HepG2 (cell line): ENCODE measurements at regions not wholly inside any gene's neighbourhood (a gene's known extent, or its start where the extent isn't known, plus 50 kb on each side); places are given as distances from the start of the nearest gene placed in this dataset.
A peak's percentile ranks its signal among the peaks of the same experiment; 100 is the strongest.

Source experiments
- ATAC-seq: fragments of 200-7000 bp; cut with Tn5 transposase; 3 replicates; pipeline ENCODE4 v1.9.1; 2020; ENCODE audit warnings: mild to moderate bottlenecking, moderate library complexity
- BruUV-seq: library from RNA; stranded (reverse); fragments of 400-500 nt; replicated peaks from 2 replicates; lab custom pipeline; 2021; lab: Mats Ljungman, UMichigan
- CTCF ChIA-PET: fragments of 300-600 bp; formaldehyde crosslinking; extraction: SDS; loops from one replicate; lab custom pipeline; 2021; ENCODE audit warnings: low total read pairs, inconsistent platforms, low intra/inter-chr PET ratio; lab: Yijun Ruan, JAX
- POLR2A ChIA-PET: fragments of 350-600 bp; sonication (Branson Sonifier 250); formaldehyde crosslinking; loops from one replicate; lab custom pipeline; 2020; ENCODE audit warnings: antibody characterized with exemption, inconsistent platforms; lab: Yijun Ruan, JAX
- DNase-seq: peaks from one replicate; pipeline ENCODE4 v3.0.0-alpha.2; 2015; ENCODE audit warnings: low spot score
- FAIRE-seq: peaks from 3 replicates; lab custom pipeline; 2011; peaks lifted over from hg19 to GRCh38; lab: Jason Lieb, UNC
- H2AFZ ChIP-seq: one replicate; pipeline ENCODE4 v1.6.1; 2011; ENCODE audit warnings: low read length, inconsistent platforms
- H3K27ac ChIP-seq: fragments of 300-600 bp; 3 replicates; pipeline ENCODE4 v1.8.0; 2011; ENCODE audit warnings: mixed run types, mild to moderate bottlenecking, mixed read lengths, low read length, inconsistent platforms; ENCODE audit not compliant: insufficient read depth; ENCODE audit errors: extremely low read length
- H3K27me3 ChIP-seq, 2 experiments: fragments of 200-600 bp in 1 of 2; 2 replicates in 1 of 2; 3 replicates in 1 of 2; pipeline versions ENCODE4 v1.6.0 to v1.8.0; 2011; ENCODE audit warnings: low read length in 2 of 2, mild to moderate bottlenecking in 2 of 2, moderate library complexity in 2 of 2, inconsistent platforms in 1 of 2; ENCODE audit not compliant: insufficient read depth in 2 of 2, control insufficient read depth in 1 of 2
- H3K36me3 ChIP-seq, 2 experiments: fragments of 200-600 bp in 1 of 2; replicated peaks in 1 of 2; 2 replicates in 1 of 2; 3 replicates in 1 of 2; pipeline versions ENCODE4 v1.5.1 to v1.8.0; 2011; ENCODE audit warnings: low read length in 2 of 2, inconsistent platforms in 1 of 2; ENCODE audit not compliant: insufficient read depth in 2 of 2, control insufficient read depth in 1 of 2
- H3K4me1 ChIP-seq: 2 replicates; pipeline ENCODE4 v1.5.1; 2012; ENCODE audit warnings: low read length, inconsistent platforms; ENCODE audit not compliant: insufficient read depth
- H3K4me2 ChIP-seq: 2 replicates; pipeline ENCODE4 v1.6.0; 2011; ENCODE audit warnings: low read depth, low read length, inconsistent platforms
- H3K4me3 ChIP-seq, 3 experiments: fragments of 200-600 bp in 1 of 3; sonication (generic), shearing (Covaris generic) in 1 of 3; replicated peaks in 1 of 3; 2 replicates each; pipeline ENCODE4 v1.5.1; 2011 to 2016; ENCODE audit warnings: low read length in 3 of 3, inconsistent platforms in 2 of 3, low read depth in 2 of 3, mild to moderate bottlenecking in 2 of 3, control low read depth in 1 of 3, mixed read lengths in 1 of 3; ENCODE audit not compliant: insufficient read depth in 1 of 3
- H3K79me2 ChIP-seq: one replicate; pipeline ENCODE4 v1.6.1; 2011; ENCODE audit warnings: low read length, inconsistent platforms; ENCODE audit not compliant: insufficient read depth
- H3K9ac ChIP-seq: 2 replicates; pipeline ENCODE4 v1.6.0; 2011; ENCODE audit warnings: mild to moderate bottlenecking, low read depth, low read length, inconsistent platforms; ENCODE audit not compliant: insufficient read depth
- H3K9me3 ChIP-seq: 2 replicates; pipeline ENCODE4 v1.5.1; 2012; ENCODE audit warnings: mild to moderate bottlenecking, low read length
- H4K20me1 ChIP-seq: 2 replicates; pipeline ENCODE4 v1.6.0; 2011; ENCODE audit warnings: inconsistent platforms, mild to moderate bottlenecking, low read length, moderate library complexity; ENCODE audit not compliant: insufficient read depth
- MAFF ChIP-seq: IDR thresholded peaks from 2 replicates; pipeline ENCODE4 v1.6.1; 2011; ENCODE audit warnings: low read depth, low read length, improper control_type of control experiment
- MAFK ChIP-seq, 2 experiments: IDR thresholded peaks in 1 of 2; conservative IDR thresholded peaks in 1 of 2; 2 replicates each; pipeline ENCODE4 v1.6.1; 2011; ENCODE audit warnings: improper control_type of control experiment in 2 of 2, low read length in 2 of 2
- RBM39 ChIP-seq: fragments of 200-400 bp; formaldehyde crosslinking; IDR thresholded peaks from one replicate; pipeline ENCODE4 v1.6.1; 2018; ENCODE audit warnings: antibody characterized with exemption, mild to moderate bottlenecking, low read depth, low read length; ENCODE audit not compliant: poor library complexity, severe bottlenecking
- RORA ChIP-seq: sonication (generic); formaldehyde crosslinking; IDR thresholded peaks from 2 replicates; pipeline ENCODE4 v1.5.0; 2020; ENCODE audit warnings: mild to moderate bottlenecking, missing genetic modification reagents, moderate library complexity
- SMARCE1 ChIP-seq: fragments of 450-650 bp; IDR thresholded peaks from 2 replicates; pipeline ENCODE4 v1.6.1; 2017; ENCODE audit warnings: borderline replicate concordance
- ZC3H13 ChIP-seq: sonication (generic); formaldehyde crosslinking; IDR thresholded peaks from 2 replicates; pipeline ENCODE4 v1.8.1; 2023; ENCODE audit warnings: mild to moderate bottlenecking, missing genetic modification reagents, moderate library complexity
- ZNF83 ChIP-seq: sonication (generic); formaldehyde crosslinking; IDR thresholded peaks from 2 replicates; pipeline ENCODE4 v1.4.0; 2020; ENCODE audit warnings: missing genetic modification reagents, mild to moderate bottlenecking, borderline replicate concordance
- WGBS: methylation state at CpG from one replicate; pipeline ENCODE4 v1.1.6; 2017; ENCODE audit warnings: low lambda C conversion rate; 5-methylcytosine and 5-hydroxymethylcytosine counted together
- in situ Hi-C: cut with HindIII; loops from 2 replicates; pipeline ENCODE4 v1.10.0; 2017; ENCODE audit warnings: low pct_unique_long_range_greater_than_20kb; ENCODE audit not compliant: extremely low pct_ligation_motif_present
- intact Hi-C: fragments of 100-400 bp; cut with micrococcal nuclease; formaldehyde crosslinking; loops from one replicate; pipeline ENCODE4 v1.10.0; 2022; ENCODE audit not compliant: unreplicated experiment

- Histone ChIP-seq H3K4me1 (no peaks in the 10 kb centered on the region), H3K9me3 (no peaks in the 10 kb centered on the region), H3K4me3 (no peak overlapping the region), H4K20me1 (no peaks in the 10 kb centered on the region), H3K9ac (no peak overlapping the region), H3K79me2 (no peaks in the 10 kb centered on the region), H3K4me2 (no peak overlapping the region), H3K27me3 (no peaks in the 10 kb centered on the region), H3K36me3 (no peaks in the 10 kb centered on the region), H2AFZ (no peak overlapping the region), H3K27ac (no peak overlapping the region)
- no peak for ATAC-seq
- no peak for DNase-seq
- ChIA-PET POLR2A (no interaction called here), CTCF (no interaction called here)
- TF ChIP-seq MAFF (peak; percentile 83), MAFK (conservative IDR thresholded peaks at IDR 0.05 in 1 of 2, IDR thresholded peaks at IDR 0.05 in 1 of 2; ENCODE audit: low read length in 2 of 2) (peak; percentile 87 to 88), SMARCE1 (no peak)
- in situ Hi-C loops (no loop called here), intact Hi-C loops (no loop called here)
- BruUV-seq: no TSS peak
- FAIRE-seq: no peak
These were observed 473.0 kb downstream of the TMX3 start for GRCh38 chr18:68241881-68242280.

DNA sequence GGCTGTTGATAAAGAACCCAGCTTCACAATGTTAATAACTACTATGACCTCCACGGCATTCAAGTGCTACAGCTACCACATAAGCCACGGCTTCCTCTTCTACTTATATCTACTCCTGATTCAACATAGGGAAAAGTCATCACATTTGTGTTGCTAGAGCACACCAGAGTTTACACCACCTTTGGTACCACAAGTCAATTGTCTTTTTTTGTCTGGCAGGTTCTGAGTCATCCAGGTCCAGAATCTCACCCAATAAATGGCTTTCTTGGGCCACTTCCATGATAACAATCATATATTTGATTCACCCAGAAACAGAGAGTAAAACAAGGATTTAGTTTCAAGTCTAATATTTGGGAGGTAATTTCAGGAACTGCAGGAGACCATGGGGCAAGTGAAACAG is 480.2 kb downstream of the TMX3 start:
- DNase-seq (no peak), ATAC-seq (no peak), FAIRE-seq (no peak)
- no peaks in the 10 kb centered on the region for H3K79me2 ChIP-seq
- no TSS peak for BruUV-seq
- H3K36me3 ChIP-seq: no peaks in the 10 kb centered on the region
- no peaks in the 10 kb centered on the region for H3K4me1 ChIP-seq
- no peak overlapping the region for H2AFZ ChIP-seq
- no peak overlapping the region for H3K4me2 ChIP-seq
- intact Hi-C loops (no loop called here), in situ Hi-C loops (no loop called here)
- 0% methylated on average over 2 of the region's 2 CpGs for WGBS
- H3K4me3 ChIP-seq: no peak overlapping the region
- no peaks in the 10 kb centered on the region; the same call in 1 of the 2 replicates for H3K9me3 ChIP-seq
- H3K9ac ChIP-seq: no peak overlapping the region
- TF ChIP-seq RORA (no peak), RBM39 (no peak), ZNF83 (no peak), ZC3H13 (CRISPR knock-in tag) (no peak)
- H4K20me1 ChIP-seq: no peaks in the 10 kb centered on the region
- ChIA-PET POLR2A (no interaction called here), CTCF (no interaction called here)
- no peaks in the 10 kb centered on the region for H3K27me3 ChIP-seq
- no peak overlapping the region for H3K27ac ChIP-seq
